ENCODE measurements at regions not wholly inside any gene's neighbourhood (a gene's known extent, or its start where the extent isn't known, plus 50 kb on each side); places are given as distances from the start of the nearest gene placed in this dataset.

- no peak overlapping the region for H3K9ac ChIP-seq
- H3K4me1 ChIP-seq (ENCODE audit: control insufficient read depth in 1 of 2, insufficient read depth in 2 of 2, low read depth in 1 of 2, low read length in 1 of 2): no peaks in the 10 kb centered on the region; a peak in 1 of 4 replicates
- DNase-seq: no peak
- H3K9me2 ChIP-seq: no peaks in the 10 kb centered on the region
- CTCF ChIA-PET: no interaction called here
- no peaks in the 10 kb centered on the region for H3K27me3 ChIP-seq (ENCODE audit: insufficient read depth)
- no peaks in the 10 kb centered on the region for H3F3A ChIP-seq (replicated peaks; ENCODE audit: insufficient read depth)
- no peaks in the 10 kb centered on the region for H3K79me2 ChIP-seq (ENCODE audit: insufficient read depth)
- 57% methylated on average over 3 of the region's 3 CpGs for whole genome bisulfite sequencing (ENCODE audit: low lambda C conversion rate)
- H3K9me3 ChIP-seq: no peaks in the 10 kb centered on the region
- TF ChIP-seq NRF1 (IDR thresholded peaks at IDR 0.05; ENCODE audit: low read depth, low read length): no peak
- no peak for TF ChIP-seq ELF1 (IDR thresholded peaks at IDR 0.05)
- TF ChIP-seq FOSL2 (IDR thresholded peaks at IDR 0.05; ENCODE audit: borderline replicate concordance, low read depth): no peak
- TF ChIP-seq RAD21 (IDR thresholded peaks at IDR 0.05; ENCODE audit: low read length): no peak
- TF ChIP-seq FOXM1 (IDR thresholded peaks at IDR 0.05; ENCODE audit: low read depth): no peak
- TF ChIP-seq GATA2 (CRISPR knock-in tag; IDR thresholded peaks at IDR 0.05): no peak
- TF ChIP-seq TCF12 (IDR thresholded peaks at IDR 0.05): no peak
- no peak for TF ChIP-seq MEF2A (IDR thresholded peaks at IDR 0.05; ENCODE audit: borderline replicate concordance, low read depth)
- no peak for TF ChIP-seq GABPA (IDR thresholded peaks at IDR 0.05; ENCODE audit: low read depth)
- TF ChIP-seq POLR2AphosphoS5 (IDR thresholded peaks at IDR 0.05; ENCODE audit: low read depth, low read length): no peak
- TF ChIP-seq EZH2phosphoT487 (IDR thresholded peaks at IDR 0.05; ENCODE audit: borderline replicate concordance, low read depth): no peak
- TF ChIP-seq RCOR1 (IDR thresholded peaks at IDR 0.05; ENCODE audit: low read length): no peak
- TF ChIP-seq RFX5 (IDR thresholded peaks at IDR 0.05; ENCODE audit: low read length): no peak
- TF ChIP-seq MXI1 (IDR thresholded peaks at IDR 0.05; ENCODE audit: low read depth, low read length): no peak
- TF ChIP-seq USF1 (IDR thresholded peaks at IDR 0.05; ENCODE audit: borderline replicate concordance, low read depth): no peak
- TF ChIP-seq IRF3 (IDR thresholded peaks at IDR 0.05; ENCODE audit: low read depth, low read length): no peak
- no peaks in the 10 kb centered on the region for H3K36me3 ChIP-seq (replicated peaks in 1 of 2; ENCODE audit: control insufficient read depth in 1 of 2, insufficient read depth in 2 of 2, low read length in 1 of 2)
- no peak overlapping the region; the same call in 1 of the 2 replicates for H2AFZ ChIP-seq (ENCODE audit: low read depth)
- no peaks in the 10 kb centered on the region for H4K20me1 ChIP-seq (ENCODE audit: insufficient read depth)
- H3K27ac ChIP-seq (ENCODE audit: low read depth in 2 of 2, low read length in 1 of 2): no peak overlapping the region; a peak in 1 of 4 replicates
- POLR2A ChIA-PET: no interaction called here
- no peak overlapping the region for H3K4me2 ChIP-seq
- no peak overlapping the region for H3K4me3 ChIP-seq (ENCODE audit: low read depth in 2 of 2, low read length in 1 of 2)
Observed at GRCh38 chr14:100994756-100995330, 91.3 kb upstream of the RTL1 start.

GRCh38 chr14:101000711-101001250 is 97.3 kb upstream of the RTL1 start:
- Histone ChIP-seq H4K20me1 (ENCODE audit: insufficient read depth) (no peaks in the 10 kb centered on the region), H3K27me3 (ENCODE audit: insufficient read depth) (no peaks in the 10 kb centered on the region), H3F3A (replicated peaks; ENCODE audit: insufficient read depth) (no peaks in the 10 kb centered on the region), H3K36me3 (replicated peaks in 1 of 2; ENCODE audit: control insufficient read depth in 1 of 2, insufficient read depth in 2 of 2, low read length in 1 of 2) (no peaks in the 10 kb centered on the region), H3K9me2 (no peaks in the 10 kb centered on the region), H3K4me1 (ENCODE audit: control insufficient read depth in 1 of 2, insufficient read depth in 2 of 2, low read depth in 1 of 2, low read length in 1 of 2) (peaks cover 0 to 7% of the 10 kb centered on the region in 2 experiments; a peak in 1 of 4 replicates), H3K9me3 (no peaks in the 10 kb centered on the region), H3K4me2 (no peak overlapping the region), H3K27ac (ENCODE audit: low read depth in 2 of 2, low read length in 1 of 2) (no peak overlapping the region), H3K9ac (no peak overlapping the region), H3K4me3 (ENCODE audit: low read depth in 2 of 2, low read length in 1 of 2) (no peak overlapping the region), H3K79me2 (ENCODE audit: insufficient read depth) (no peaks in the 10 kb centered on the region), H2AFZ (ENCODE audit: low read depth) (no peak overlapping the region)
- WGBS (ENCODE audit: low lambda C conversion rate): 41% methylated on average over 4 of the region's 4 CpGs
- DNase-seq: no peak
- POLR2A ChIA-PET: no interaction called here
- CTCF ChIA-PET: no interaction called here
- TF ChIP-seq FOXJ3 (CRISPR knock-in tag; IDR thresholded peaks at IDR 0.05) (no peak), RCOR1 (IDR thresholded peaks at IDR 0.05; ENCODE audit: low read length) (no peak), PBX3 (IDR thresholded peaks at IDR 0.05) (no peak), REST (IDR thresholded peaks at IDR 0.05; ENCODE audit: low read depth, low read length) (no peak), GABPA (IDR thresholded peaks at IDR 0.05; ENCODE audit: low read depth) (no peak), SIN3A (IDR thresholded peaks at IDR 0.05; ENCODE audit: borderline replicate concordance, low read depth, low read length) (no peak), GATA2 (CRISPR knock-in tag; IDR thresholded peaks at IDR 0.05) (no peak)

Measured in SK-N-SH (cell line).